SK-N-SH (cell line): ENCODE measurements at regions not wholly inside any gene's neighbourhood (a gene's known extent, or its start where the extent isn't known, plus 50 kb on each side); places are given as distances from the start of the nearest gene placed in this dataset.

ENCODE experiments used
- CTCF ChIA-PET: fragments of 300-600, 350-600 bp; formaldehyde crosslinking; extraction: SDS; loops from one replicate; lab custom pipeline; 2021; lab: Yijun Ruan, JAX
- POLR2A ChIA-PET: fragments of 350-600 bp; sonication (Branson Sonifier 250); formaldehyde crosslinking; extraction: SDS; loops from one replicate; lab custom pipeline; 2020; ENCODE audit warnings: antibody characterized with exemption, inconsistent platforms; lab: Yijun Ruan, JAX
- DNase-seq: peaks from one replicate; pipeline ENCODE4 v3.0.0; 2012
- H2AFZ ChIP-seq: fragments of 200-600 bp; sonication (generic); 2 replicates; pipeline ENCODE4 v1.8.1; 2016; ENCODE audit warnings: antibody characterized with exemption, mild to moderate bottlenecking, low read depth
- H3F3A ChIP-seq: fragments of 200-600 bp; sonication (generic); replicated peaks from 2 replicates; pipeline ENCODE3; 2016; ENCODE audit warnings: antibody characterized with exemption, mild to moderate bottlenecking; ENCODE audit not compliant: insufficient read depth
- H3K27ac ChIP-seq, 2 experiments: fragments of 200-500 bp in 1 of 2; fragments of 200-600 bp in 1 of 2; sonication (Bioruptor generic) in 1 of 2; sonication (generic), shearing (Covaris generic) in 1 of 2; 2 replicates each; pipeline versions ENCODE4 v1.5.1 to v1.6.1; 2014 to 2016; ENCODE audit warnings: low read depth in 2 of 2, inconsistent platforms in 1 of 2, low read length in 1 of 2, mild to moderate bottlenecking in 1 of 2, mixed read lengths in 1 of 2
- H3K27me3 ChIP-seq: fragments of 200-600 bp; sonication (generic), shearing (Covaris generic); 2 replicates; pipeline ENCODE4 v1.6.1; 2016; ENCODE audit warnings: mixed run types; ENCODE audit not compliant: insufficient read depth
- H3K36me3 ChIP-seq, 2 experiments: fragments of 200-500 bp in 1 of 2; fragments of 200-600 bp in 1 of 2; sonication (Bioruptor generic) in 1 of 2; sonication (generic) in 1 of 2; replicated peaks in 1 of 2; 2 replicates each; pipeline versions ENCODE3 to v1.5.1; 2014 to 2016; ENCODE audit warnings: low read length in 1 of 2, mild to moderate bottlenecking in 1 of 2; ENCODE audit not compliant: insufficient read depth in 2 of 2, control insufficient read depth in 1 of 2
- H3K4me1 ChIP-seq, 2 experiments: fragments of 200-500 bp in 1 of 2; fragments of 200-600 bp in 1 of 2; sonication (Bioruptor generic) in 1 of 2; sonication (generic), shearing (Covaris generic) in 1 of 2; 2 replicates each; pipeline versions ENCODE4 v1.5.1 to v1.6.1; 2014 to 2016; ENCODE audit warnings: low read depth in 1 of 2, low read length in 1 of 2, mixed run types in 1 of 2; ENCODE audit not compliant: insufficient read depth in 2 of 2, control insufficient read depth in 1 of 2
- H3K4me2 ChIP-seq: fragments of 200-600 bp; sonication (generic), shearing (Covaris generic); 2 replicates; pipeline ENCODE4 v1.6.1; 2017; ENCODE audit warnings: mixed run types
- H3K4me3 ChIP-seq, 2 experiments: fragments of 200-500 bp in 1 of 2; fragments of 200-600 bp in 1 of 2; sonication (Bioruptor generic) in 1 of 2; sonication (generic), shearing (Covaris generic) in 1 of 2; 2 replicates each; pipeline versions ENCODE4 v1.5.1 to v1.8.1; 2014 to 2016; ENCODE audit warnings: low read depth in 2 of 2, inconsistent platforms in 1 of 2, low read length in 1 of 2, mild to moderate bottlenecking in 1 of 2, mixed read lengths in 1 of 2, moderate library complexity in 1 of 2
- H3K79me2 ChIP-seq: fragments of 200-600 bp; sonication (generic); 2 replicates; pipeline ENCODE4 v1.8.1; 2017; ENCODE audit warnings: mild to moderate bottlenecking; ENCODE audit not compliant: insufficient read depth
- H3K9ac ChIP-seq: fragments of 200-600 bp; sonication (generic); 2 replicates; pipeline ENCODE4 v1.6.1; 2017; ENCODE audit warnings: mixed run types
- H3K9me2 ChIP-seq: fragments of 200-600 bp; sonication (generic); 2 replicates; pipeline ENCODE4 v1.6.1; 2017; ENCODE audit warnings: mixed run types
- H3K9me3 ChIP-seq: fragments of 200-600 bp; sonication (generic); 2 replicates; pipeline ENCODE4 v1.6.1; 2017; ENCODE audit warnings: mixed run types, mild to moderate bottlenecking, moderate library complexity
- H4K20me1 ChIP-seq: fragments of 200-600 bp; sonication (generic); 2 replicates; pipeline ENCODE4 v1.6.1; 2017; ENCODE audit warnings: mild to moderate bottlenecking, mixed run types; ENCODE audit not compliant: insufficient read depth
- CHD2 ChIP-seq: fragments of 150-350 bp; IDR thresholded peaks from 2 replicates; pipeline ENCODE4 v1.6.1; 2018; ENCODE audit warnings: low read length; ENCODE audit not compliant: partially characterized antibody
- GABPA ChIP-seq: IDR thresholded peaks from 2 replicates; pipeline ENCODE4 v1.4.0; 2012; ENCODE audit warnings: low read depth, mild to moderate bottlenecking
- GATA2 ChIP-seq: sonication (generic); formaldehyde crosslinking; IDR thresholded peaks from 2 replicates; pipeline ENCODE4 v1.5.0; 2020; ENCODE audit warnings: mild to moderate bottlenecking, missing genetic modification reagents
- NRF1 ChIP-seq: IDR thresholded peaks from 2 replicates; pipeline ENCODE4 v1.6.1; 2012; ENCODE audit warnings: low read depth, mild to moderate bottlenecking, low read length
- RFX5 ChIP-seq: IDR thresholded peaks from 2 replicates; pipeline ENCODE4 v1.6.1; 2012; ENCODE audit warnings: mild to moderate bottlenecking, improper control_type of control experiment, low read length
- RXRA ChIP-seq: IDR thresholded peaks from 2 replicates; pipeline ENCODE4 v1.4.0; 2012; ENCODE audit warnings: low read depth, mild to moderate bottlenecking, borderline replicate concordance
- SIN3A ChIP-seq: IDR thresholded peaks from 2 replicates; pipeline ENCODE4 v1.6.1; 2012; ENCODE audit warnings: low read depth, mild to moderate bottlenecking, low read length, moderate library complexity, borderline replicate concordance
- TAF1 ChIP-seq: IDR thresholded peaks from 2 replicates; pipeline ENCODE4 v1.6.1; 2012; ENCODE audit warnings: low read depth, mild to moderate bottlenecking, low read length, moderate library complexity, borderline replicate concordance
- TCF12 ChIP-seq: IDR thresholded peaks from 2 replicates; pipeline ENCODE4 v1.4.0; 2012
- YY1 ChIP-seq: IDR thresholded peaks from 2 replicates; pipeline ENCODE4 v1.4.0; 2012; ENCODE audit warnings: low read depth, mild to moderate bottlenecking
- WGBS: methylation state at CpG from one replicate; pipeline ENCODE4 v1.1.6; 2017; ENCODE audit warnings: low lambda C conversion rate; 5-methylcytosine and 5-hydroxymethylcytosine counted together
- TF ChIP-seq, protein P1 (sequence below): IDR thresholded peaks from 2 replicates; pipeline ENCODE4 v1.6.1; 2012; ENCODE audit warnings: mild to moderate bottlenecking, low read depth, low read length, moderate library complexity
- TF ChIP-seq, protein P2 (sequence below): IDR thresholded peaks from 2 replicates; pipeline ENCODE4; 2012
- TF ChIP-seq, protein P3 (sequence below): IDR thresholded peaks from 2 replicates; pipeline ENCODE4 v1.4.0; 2012; ENCODE audit warnings: low read depth, borderline replicate concordance

DNA sequence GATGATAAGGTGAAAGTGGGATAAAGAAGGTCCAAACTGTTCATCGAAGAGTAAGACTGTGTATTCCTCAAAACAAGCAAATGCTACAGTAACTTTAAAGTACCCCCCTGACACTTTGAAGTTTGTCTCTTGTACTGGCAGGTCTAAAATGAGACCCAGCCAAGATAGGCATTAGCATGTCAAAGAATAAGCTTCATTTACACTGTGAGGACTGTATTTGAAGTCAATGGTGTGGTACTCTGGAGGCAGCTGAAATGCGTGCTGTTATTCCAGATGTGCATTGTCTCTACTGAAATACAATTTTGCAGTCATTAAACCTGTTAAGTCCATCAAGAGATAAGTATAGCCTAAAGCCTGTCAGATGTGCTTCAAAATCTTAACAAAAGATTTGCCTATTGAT lies 288.9 kb upstream of the TECRL start:
- CTCF ChIA-PET, result no interaction called here
- Histone ChIP-seq H3K79me2 (no peaks in the 10 kb centered on the region), H3K9ac (no peak overlapping the region), H3K4me2 (no peak overlapping the region), H3K9me3 (no peaks in the 10 kb centered on the region), H2AFZ (no peak overlapping the region), H4K20me1 (no peaks in the 10 kb centered on the region), H3F3A (no peaks in the 10 kb centered on the region), H3K36me3 (no peaks in the 10 kb centered on the region), H3K4me3 (no peak overlapping the region), H3K27ac (no peak overlapping the region), H3K9me2 (no peaks in the 10 kb centered on the region), H3K4me1 (no peaks in the 10 kb centered on the region), H3K27me3 (no peaks in the 10 kb centered on the region)
- DNase-seq, result no peak
- 5% methylated on average over 2 of the region's 2 CpGs for WGBS
- POLR2A ChIA-PET, result no interaction called here
- no peak for TF ChIP-seq TCF12
- no peak for TF ChIP-seq CHD2
- no peak for TF ChIP-seq GABPA
- no peak for TF ChIP-seq GATA2

DNA sequence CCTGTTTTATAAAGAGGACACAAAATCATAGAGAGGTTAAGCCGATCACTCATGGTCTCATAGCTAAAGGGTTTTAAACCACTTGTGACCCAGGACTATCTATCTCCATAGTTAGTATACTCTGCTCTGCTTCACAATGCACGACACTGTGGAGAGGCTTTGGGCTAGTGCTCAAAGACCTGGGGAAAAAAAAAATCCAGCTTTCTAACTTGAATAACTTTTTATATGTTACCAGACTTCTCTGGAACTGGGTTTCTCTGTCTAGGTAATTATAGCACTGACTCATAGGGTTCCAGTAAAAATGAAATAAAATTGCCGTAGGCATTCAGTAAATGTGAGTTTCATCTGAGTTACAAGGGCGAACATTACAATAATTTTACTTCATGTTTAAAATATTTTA lies 273.7 kb upstream of the TECRL start:
- Histone ChIP-seq H3F3A (no peaks in the 10 kb centered on the region), H3K27me3 (no peaks in the 10 kb centered on the region), H3K4me1 (no peaks in the 10 kb centered on the region), H3K4me3 (no peak overlapping the region), H3K9ac (no peak overlapping the region), H3K36me3 (no peaks in the 10 kb centered on the region), H3K27ac (no peak overlapping the region), H3K9me2 (no peaks in the 10 kb centered on the region), H4K20me1 (no peaks in the 10 kb centered on the region), H3K4me2 (no peak overlapping the region), H3K79me2 (no peaks in the 10 kb centered on the region), H2AFZ (no peak overlapping the region), H3K9me3 (no peaks in the 10 kb centered on the region)
- POLR2A ChIA-PET, result no interaction called here
- WGBS, result 4% methylated on average over 4 of the region's 4 CpGs
- CTCF ChIA-PET, result no interaction called here
- TF ChIP-seq SIN3A (no peak), RXRA (no peak), RFX5 (no peak), TAF1 (no peak), CHD2 (no peak), NRF1 (no peak), YY1 (no peak), GATA2 (no peak)
- TF ChIP-seq, protein P1, sequence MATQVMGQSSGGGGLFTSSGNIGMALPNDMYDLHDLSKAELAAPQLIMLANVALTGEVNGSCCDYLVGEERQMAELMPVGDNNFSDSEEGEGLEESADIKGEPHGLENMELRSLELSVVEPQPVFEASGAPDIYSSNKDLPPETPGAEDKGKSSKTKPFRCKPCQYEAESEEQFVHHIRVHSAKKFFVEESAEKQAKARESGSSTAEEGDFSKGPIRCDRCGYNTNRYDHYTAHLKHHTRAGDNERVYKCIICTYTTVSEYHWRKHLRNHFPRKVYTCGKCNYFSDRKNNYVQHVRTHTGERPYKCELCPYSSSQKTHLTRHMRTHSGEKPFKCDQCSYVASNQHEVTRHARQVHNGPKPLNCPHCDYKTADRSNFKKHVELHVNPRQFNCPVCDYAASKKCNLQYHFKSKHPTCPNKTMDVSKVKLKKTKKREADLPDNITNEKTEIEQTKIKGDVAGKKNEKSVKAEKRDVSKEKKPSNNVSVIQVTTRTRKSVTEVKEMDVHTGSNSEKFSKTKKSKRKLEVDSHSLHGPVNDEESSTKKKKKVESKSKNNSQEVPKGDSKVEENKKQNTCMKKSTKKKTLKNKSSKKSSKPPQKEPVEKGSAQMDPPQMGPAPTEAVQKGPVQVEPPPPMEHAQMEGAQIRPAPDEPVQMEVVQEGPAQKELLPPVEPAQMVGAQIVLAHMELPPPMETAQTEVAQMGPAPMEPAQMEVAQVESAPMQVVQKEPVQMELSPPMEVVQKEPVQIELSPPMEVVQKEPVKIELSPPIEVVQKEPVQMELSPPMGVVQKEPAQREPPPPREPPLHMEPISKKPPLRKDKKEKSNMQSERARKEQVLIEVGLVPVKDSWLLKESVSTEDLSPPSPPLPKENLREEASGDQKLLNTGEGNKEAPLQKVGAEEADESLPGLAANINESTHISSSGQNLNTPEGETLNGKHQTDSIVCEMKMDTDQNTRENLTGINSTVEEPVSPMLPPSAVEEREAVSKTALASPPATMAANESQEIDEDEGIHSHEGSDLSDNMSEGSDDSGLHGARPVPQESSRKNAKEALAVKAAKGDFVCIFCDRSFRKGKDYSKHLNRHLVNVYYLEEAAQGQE, result no peak
- TF ChIP-seq, protein P2, sequence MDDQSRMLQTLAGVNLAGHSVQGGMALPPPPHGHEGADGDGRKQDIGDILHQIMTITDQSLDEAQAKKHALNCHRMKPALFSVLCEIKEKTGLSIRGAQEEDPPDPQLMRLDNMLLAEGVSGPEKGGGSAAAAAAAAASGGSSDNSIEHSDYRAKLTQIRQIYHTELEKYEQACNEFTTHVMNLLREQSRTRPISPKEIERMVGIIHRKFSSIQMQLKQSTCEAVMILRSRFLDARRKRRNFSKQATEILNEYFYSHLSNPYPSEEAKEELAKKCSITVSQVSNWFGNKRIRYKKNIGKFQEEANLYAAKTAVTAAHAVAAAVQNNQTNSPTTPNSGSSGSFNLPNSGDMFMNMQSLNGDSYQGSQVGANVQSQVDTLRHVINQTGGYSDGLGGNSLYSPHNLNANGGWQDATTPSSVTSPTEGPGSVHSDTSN, result no peak
- TF ChIP-seq, protein P3, sequence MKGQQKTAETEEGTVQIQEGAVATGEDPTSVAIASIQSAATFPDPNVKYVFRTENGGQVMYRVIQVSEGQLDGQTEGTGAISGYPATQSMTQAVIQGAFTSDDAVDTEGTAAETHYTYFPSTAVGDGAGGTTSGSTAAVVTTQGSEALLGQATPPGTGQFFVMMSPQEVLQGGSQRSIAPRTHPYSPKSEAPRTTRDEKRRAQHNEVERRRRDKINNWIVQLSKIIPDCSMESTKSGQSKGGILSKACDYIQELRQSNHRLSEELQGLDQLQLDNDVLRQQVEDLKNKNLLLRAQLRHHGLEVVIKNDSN, result no peak
- no peak for DNase-seq
